ENCODE measurements at regions not wholly inside any gene's neighbourhood (a gene's known extent, or its start where the extent isn't known, plus 50 kb on each side); places are given as distances from the start of the nearest gene placed in this dataset.

GRCh38 chr2:191611614-191612013 lies 66.3 kb upstream of the NABP1 start:
- DNase-seq (ENCODE audit: low spot score) = no peak

- no peak for DNase-seq (ENCODE audit: low spot score)
These were observed 65.4 kb upstream of the NABP1 start for GRCh38 chr2:191612496-191612895.

- DNase-seq (ENCODE audit: low spot score) = no peak
These were observed 63.2 kb upstream of the NABP1 start for GRCh38 chr2:191614759-191615158.

- no peak for DNase-seq (ENCODE audit: low spot score)
These were observed 62.3 kb upstream of the NABP1 start for GRCh38 chr2:191615596-191615995.

- DNase-seq (ENCODE audit: low spot score) = no peak
These were observed 60.4 kb upstream of the NABP1 start for GRCh38 chr2:191617575-191617974.

- no peak for DNase-seq (ENCODE audit: low spot score)
These were observed 59.7 kb upstream of the NABP1 start for GRCh38 chr2:191618046-191618780.

GRCh38 chr2:191618786-191619185 lies 59.1 kb upstream of the NABP1 start:
- no peak for DNase-seq (ENCODE audit: low spot score)

- no peak for DNase-seq (ENCODE audit: low spot score)
These were observed 57.8 kb upstream of the NABP1 start for GRCh38 chr2:191620144-191620543.

- DNase-seq (ENCODE audit: low spot score) = no peak
These were observed 55.3 kb upstream of the NABP1 start for GRCh38 chr2:191622374-191623320.

- DNase-seq (ENCODE audit: low spot score) = no peak
These were observed 52.9 kb upstream of the NABP1 start for GRCh38 chr2:191625016-191625415.

GRCh38 chr2:191625446-191625845 lies 52.5 kb upstream of the NABP1 start:
- no peak for DNase-seq (ENCODE audit: low spot score)

- DNase-seq (ENCODE audit: low spot score) = no peak
These were observed 51.3 kb upstream of the NABP1 start for GRCh38 chr2:191626497-191627151.

- no peak for DNase-seq (ENCODE audit: low spot score)
These were observed 50.4 kb upstream of the NABP1 start for GRCh38 chr2:191627518-191627917.

All from cerebellar cortex (tissue), 1 donor.